ENCODE measurements at regions not wholly inside any gene's neighbourhood (a gene's known extent, or its start where the extent isn't known, plus 50 kb on each side); places are given as distances from the start of the nearest gene placed in this dataset.

- no peak for DNase-seq
These were observed 77.8 kb downstream of the PDGFA start for GRCh38 chr7:441684-442421.

DNA sequence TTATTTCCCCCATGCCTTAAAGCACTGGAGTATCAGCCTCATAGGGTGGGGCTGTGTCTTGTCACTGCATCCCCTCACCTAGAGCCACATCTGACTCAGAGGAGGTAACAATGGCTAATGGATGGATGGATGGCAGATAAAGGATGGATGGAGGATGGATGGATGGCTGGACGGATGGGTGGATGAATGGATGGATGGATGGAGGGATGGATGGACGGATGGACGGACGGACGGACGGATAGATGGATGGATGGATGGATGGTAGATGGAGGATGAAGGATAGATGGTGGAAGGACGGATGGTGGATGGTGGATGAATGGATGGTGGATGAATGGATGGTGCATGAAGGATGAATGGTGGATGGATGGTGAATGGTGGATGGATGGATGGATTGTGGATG is 77.2 kb downstream of the PDGFA start:
- DNase-seq: no peak

GRCh38 chr7:443279-443833 is 76.3 kb downstream of the PDGFA start:
- no peak for DNase-seq

DNA sequence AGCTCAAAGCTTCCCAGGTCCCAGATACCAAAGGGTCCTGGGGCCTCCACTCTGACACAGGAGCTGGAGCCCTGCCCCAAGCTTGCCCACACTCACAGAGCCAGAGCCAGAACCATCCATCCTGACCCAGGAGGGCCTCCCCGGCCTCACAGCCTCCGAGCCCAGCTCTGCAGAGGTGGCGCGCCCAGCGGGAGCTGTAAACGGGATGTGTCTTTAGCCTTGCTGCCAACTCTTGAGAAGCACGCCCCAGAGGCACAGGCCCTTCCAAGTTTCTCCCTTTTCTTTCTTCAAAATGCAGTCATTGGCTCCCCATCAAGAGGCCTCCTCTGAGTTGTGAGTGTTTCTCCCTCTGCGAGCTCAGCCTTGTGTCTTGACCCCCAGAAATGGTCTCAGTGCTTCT is 75.0 kb downstream of the PDGFA start:
- DNase-seq: no peak

DNA sequence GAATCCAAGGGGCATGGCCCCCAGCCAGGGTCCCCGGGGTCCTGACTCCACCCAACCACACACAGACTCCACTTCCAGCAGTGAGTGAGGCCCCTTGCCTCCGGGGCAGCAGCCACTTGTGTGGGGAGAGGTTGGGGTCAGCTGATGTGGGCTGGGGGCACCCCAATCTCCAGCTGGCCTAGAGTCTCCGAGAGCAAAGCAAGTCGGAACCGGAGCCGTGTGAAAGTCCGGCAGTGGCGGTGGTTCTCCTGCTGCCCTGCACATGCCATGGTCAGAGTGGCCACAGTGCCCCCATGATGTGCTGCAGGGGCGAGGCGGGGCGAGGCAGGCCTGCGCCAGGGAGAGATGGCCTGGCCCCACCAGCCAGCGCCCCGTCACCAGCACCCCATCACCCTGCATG is 74.6 kb downstream of the PDGFA start:
- no peak for DNase-seq

GRCh38 chr7:445563-446288 is 73.9 kb downstream of the PDGFA start:
- no peak for DNase-seq

- no peak for DNase-seq
These were observed 73.2 kb downstream of the PDGFA start for GRCh38 chr7:446289-446935.

Measured in RPMI8226 (cell line).